ENCODE measurements at regions not wholly inside any gene's neighbourhood (a gene's known extent, or its start where the extent isn't known, plus 50 kb on each side); places are given as distances from the start of the nearest gene placed in this dataset.

DNA sequence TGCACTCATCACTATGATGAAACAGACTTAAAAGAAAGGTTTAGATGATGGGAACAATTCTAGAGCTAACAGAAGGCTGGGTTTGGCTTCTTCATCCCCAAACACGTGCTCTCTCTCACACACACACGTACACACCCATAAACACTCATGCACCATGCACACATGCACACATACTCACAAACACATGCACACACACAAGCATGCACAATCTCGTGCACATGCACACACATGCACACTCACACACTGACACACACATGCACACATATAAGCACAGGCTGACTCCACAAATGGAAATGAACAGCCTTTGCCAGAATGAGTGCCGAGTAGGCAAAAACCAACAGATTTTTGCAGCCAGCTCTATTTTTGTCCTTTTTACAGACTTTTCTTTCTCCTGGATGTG, 1571.6 kb downstream of the AACS start:
- no peaks in the 10 kb centered on the region for H3K36me3 Mint-ChIP-seq
- Histone ChIP-seq H4K20me1 (ENCODE audit: low read depth) (no peaks in the 10 kb centered on the region), H3K79me2 (ENCODE audit: low read depth) (no peaks in the 10 kb centered on the region), H3F3A (ENCODE audit: low read depth) (no peaks in the 10 kb centered on the region), H3K9me3 (ENCODE audit: low read depth) (no peaks in the 10 kb centered on the region), H2AFZ (replicated peaks) (no peak overlapping the region), H3K4me1 (no peaks in the 10 kb centered on the region), H3K36me3 (no peaks in the 10 kb centered on the region), H3K9ac (no peak overlapping the region), H3K4me3 (no peak overlapping the region), H3K27ac (no peak overlapping the region), H3K27me3 (no peaks in the 10 kb centered on the region), H3K4me2 (no peak overlapping the region)
- no peaks in the 10 kb centered on the region for H3K27me3 Mint-ChIP-seq (ENCODE audit: insufficient read depth, low read depth)
- peaks cover 16% of the 10 kb centered on the region for H3K9me3 Mint-ChIP-seq
- no peak overlapping the region for H3K4me3 Mint-ChIP-seq
- H3K4me1 Mint-ChIP-seq = no peaks in the 10 kb centered on the region
- H3K27ac Mint-ChIP-seq = no peak overlapping the region
- no peak for TF ChIP-seq EZH2 (IDR thresholded peaks at IDR 0.05)
- TF ChIP-seq, protein P1, sequence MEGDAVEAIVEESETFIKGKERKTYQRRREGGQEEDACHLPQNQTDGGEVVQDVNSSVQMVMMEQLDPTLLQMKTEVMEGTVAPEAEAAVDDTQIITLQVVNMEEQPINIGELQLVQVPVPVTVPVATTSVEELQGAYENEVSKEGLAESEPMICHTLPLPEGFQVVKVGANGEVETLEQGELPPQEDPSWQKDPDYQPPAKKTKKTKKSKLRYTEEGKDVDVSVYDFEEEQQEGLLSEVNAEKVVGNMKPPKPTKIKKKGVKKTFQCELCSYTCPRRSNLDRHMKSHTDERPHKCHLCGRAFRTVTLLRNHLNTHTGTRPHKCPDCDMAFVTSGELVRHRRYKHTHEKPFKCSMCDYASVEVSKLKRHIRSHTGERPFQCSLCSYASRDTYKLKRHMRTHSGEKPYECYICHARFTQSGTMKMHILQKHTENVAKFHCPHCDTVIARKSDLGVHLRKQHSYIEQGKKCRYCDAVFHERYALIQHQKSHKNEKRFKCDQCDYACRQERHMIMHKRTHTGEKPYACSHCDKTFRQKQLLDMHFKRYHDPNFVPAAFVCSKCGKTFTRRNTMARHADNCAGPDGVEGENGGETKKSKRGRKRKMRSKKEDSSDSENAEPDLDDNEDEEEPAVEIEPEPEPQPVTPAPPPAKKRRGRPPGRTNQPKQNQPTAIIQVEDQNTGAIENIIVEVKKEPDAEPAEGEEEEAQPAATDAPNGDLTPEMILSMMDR (IDR thresholded peaks at IDR 0.05) = no peak
- no peak for TF ChIP-seq EZH2phosphoT487 (IDR thresholded peaks at IDR 0.05)
- DNase-seq (ENCODE audit: low spot score) = no peak

DNA sequence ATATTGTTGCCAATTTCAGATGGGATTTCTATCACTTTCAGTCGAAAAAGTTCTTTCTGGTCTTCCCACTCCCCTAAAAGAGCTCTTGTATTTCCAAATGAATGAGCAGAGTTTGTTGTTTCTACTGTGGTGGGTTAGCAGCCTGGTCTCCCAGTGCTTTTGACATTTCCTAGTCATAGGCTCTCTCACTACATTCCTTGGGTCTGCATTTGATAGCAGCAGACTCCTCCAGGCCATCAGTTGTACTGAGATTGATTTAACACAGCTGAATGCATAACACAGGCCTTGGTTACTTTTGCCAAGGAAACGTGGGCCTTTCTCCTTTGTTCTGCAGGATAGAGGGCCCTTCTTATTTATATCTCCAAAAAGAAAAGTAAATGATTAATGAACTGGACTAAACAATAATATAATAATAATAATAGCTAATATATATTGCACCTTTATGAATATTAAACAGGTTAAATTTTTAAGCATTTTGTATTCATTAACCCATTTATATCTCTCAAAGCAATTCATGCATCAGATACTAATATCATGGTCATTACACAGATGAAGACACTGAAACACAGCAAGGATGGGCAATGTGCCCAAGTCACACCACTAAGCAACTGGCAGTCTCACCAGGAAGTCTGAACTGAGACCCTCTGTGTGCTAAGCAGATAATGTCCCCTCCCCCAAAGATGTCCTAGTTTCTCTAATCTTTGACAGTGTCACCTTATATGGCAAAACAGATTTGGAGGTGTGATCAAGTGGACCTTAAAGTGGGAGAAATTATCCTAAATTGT, 1579.2 kb downstream of the AACS start:
- Histone ChIP-seq H3K79me2 (ENCODE audit: low read depth) (no peaks in the 10 kb centered on the region), H3F3A (ENCODE audit: low read depth) (no peaks in the 10 kb centered on the region), H3K9ac (no peak overlapping the region), H3K4me2 (no peak overlapping the region), H3K9me3 (ENCODE audit: low read depth) (no peaks in the 10 kb centered on the region), H3K27me3 (no peaks in the 10 kb centered on the region), H3K4me3 (no peak overlapping the region), H3K4me1 (peaks cover 3% of the 10 kb centered on the region), H2AFZ (replicated peaks) (no peak overlapping the region), H3K27ac (no peak overlapping the region), H4K20me1 (ENCODE audit: low read depth) (no peaks in the 10 kb centered on the region), H3K36me3 (no peaks in the 10 kb centered on the region)
- TF ChIP-seq, protein P1 (IDR thresholded peaks at IDR 0.05) = no peak
- TF ChIP-seq EZH2phosphoT487 (IDR thresholded peaks at IDR 0.05) (no peak), EZH2 (IDR thresholded peaks at IDR 0.05) (no peak)
- H3K36me3 Mint-ChIP-seq = no peaks in the 10 kb centered on the region
- no peaks in the 10 kb centered on the region for H3K4me1 Mint-ChIP-seq
- DNase-seq (ENCODE audit: low spot score) = no peak
- peaks cover 16% of the 10 kb centered on the region for H3K9me3 Mint-ChIP-seq
- H3K27ac Mint-ChIP-seq = no peak overlapping the region
- H3K4me3 Mint-ChIP-seq = no peak overlapping the region
- H3K27me3 Mint-ChIP-seq (ENCODE audit: insufficient read depth, low read depth) = no peaks in the 10 kb centered on the region

DNA sequence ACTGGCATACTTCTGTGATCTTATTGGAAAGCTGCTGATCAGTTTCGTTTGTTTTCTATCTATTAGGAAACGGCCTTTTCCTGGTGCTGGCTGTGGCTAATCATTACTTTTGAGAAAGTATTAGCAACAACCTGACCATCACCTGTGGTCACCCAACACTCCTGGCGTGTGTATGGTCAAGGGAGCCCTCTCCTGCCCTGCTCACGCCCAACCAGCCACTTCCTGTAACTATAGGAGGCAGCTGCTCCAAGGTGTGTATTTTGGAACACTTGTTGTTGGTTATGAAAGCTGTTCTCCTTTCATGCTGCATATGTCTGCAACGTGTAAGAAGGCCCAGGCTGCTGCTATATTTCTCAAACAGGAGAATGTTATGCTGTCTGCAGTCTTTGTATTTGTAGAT, 1582.8 kb downstream of the AACS start:
- no peaks in the 10 kb centered on the region for H4K20me1 ChIP-seq (ENCODE audit: low read depth)
- H3K9me3 Mint-ChIP-seq = no peaks in the 10 kb centered on the region
- H3K27ac ChIP-seq = no peak overlapping the region
- no peaks in the 10 kb centered on the region for H3K27me3 Mint-ChIP-seq (ENCODE audit: insufficient read depth, low read depth)
- H3K36me3 ChIP-seq = no peaks in the 10 kb centered on the region
- H2AFZ ChIP-seq (replicated peaks) = no peak overlapping the region
- H3K4me3 Mint-ChIP-seq = no peak overlapping the region
- peaks cover 4% of the 10 kb centered on the region for H3K4me1 Mint-ChIP-seq
- no peaks in the 10 kb centered on the region for H3K36me3 Mint-ChIP-seq
- H3K4me3 ChIP-seq = no peak overlapping the region
- peaks cover 3% of the 10 kb centered on the region for H3K4me1 ChIP-seq
- DNase-seq (ENCODE audit: low spot score) = no peak
- TF ChIP-seq EZH2 (IDR thresholded peaks at IDR 0.05) (no peak), EZH2phosphoT487 (IDR thresholded peaks at IDR 0.05) (no peak)
- TF ChIP-seq, protein P1 (IDR thresholded peaks at IDR 0.05) = no peak
- no peaks in the 10 kb centered on the region for H3K9me3 ChIP-seq (ENCODE audit: low read depth)
- no peak overlapping the region for H3K27ac Mint-ChIP-seq
- no peak overlapping the region for H3K4me2 ChIP-seq
- no peaks in the 10 kb centered on the region for H3K27me3 ChIP-seq
- H3K79me2 ChIP-seq (ENCODE audit: low read depth) = no peaks in the 10 kb centered on the region
- no peaks in the 10 kb centered on the region for H3F3A ChIP-seq (ENCODE audit: low read depth)
- no peak overlapping the region for H3K9ac ChIP-seq
